ENCODE measurements at regions not wholly inside any gene's neighbourhood (a gene's known extent, or its start where the extent isn't known, plus 50 kb on each side); places are given as distances from the start of the nearest gene placed in this dataset.

GRCh38 chr5:98308231-98308630 lies 465.2 kb upstream of the RGMB start:
- Histone ChIP-seq H3K4me2 (ENCODE audit: unreplicated experiment) (peak overlapping the region; percentile 83), H3K9me3 (ENCODE audit: low read depth) (no peaks in the 10 kb centered on the region), H3K27ac (peak overlapping the region; percentile 98), H3F3A (ENCODE audit: insufficient read depth) (peaks cover 55% of the 10 kb centered on the region), H3K79me2 (ENCODE audit: insufficient read depth) (no peaks in the 10 kb centered on the region; the same call in 1 of the 2 replicates), H3K4me1 (ENCODE audit: insufficient read depth) (peaks cover 50% of the 10 kb centered on the region), H3K36me3 (ENCODE audit: low read depth) (no peaks in the 10 kb centered on the region), H3K27me3 (replicated peaks; ENCODE audit: insufficient read depth) (no peaks in the 10 kb centered on the region), H3K9me2 (ENCODE audit: insufficient read depth) (no peaks in the 10 kb centered on the region; the same call in 1 of the 2 replicates), H4K20me1 (ENCODE audit: insufficient read depth) (no peaks in the 10 kb centered on the region), H3K4me3 (no peak overlapping the region), H3K9ac (peak overlapping the region; percentile 85), H2AFZ (peak overlapping the region; percentile 40; the same call in 1 of the 2 replicates)
- 33 to 50% methylated on average over 1 of the region's 1 CpG for WGBS, 2 experiments (ENCODE audit: low coverage in 1 of 2, low lambda C conversion rate in 2 of 2, missing lambda C conversion rate in 2 of 2)
- no peak for DNase-seq
- in situ Hi-C loops (cut with MboI), result no loop called here
- no peak for TF ChIP-seq EZH2phosphoT487 (IDR thresholded peaks at IDR 0.05; ENCODE audit: insufficient read depth, low read depth)
- no peak for TF ChIP-seq EZH2 (IDR thresholded peaks at IDR 0.05; ENCODE audit: insufficient read depth, poor library complexity, severe bottlenecking)

DNA sequence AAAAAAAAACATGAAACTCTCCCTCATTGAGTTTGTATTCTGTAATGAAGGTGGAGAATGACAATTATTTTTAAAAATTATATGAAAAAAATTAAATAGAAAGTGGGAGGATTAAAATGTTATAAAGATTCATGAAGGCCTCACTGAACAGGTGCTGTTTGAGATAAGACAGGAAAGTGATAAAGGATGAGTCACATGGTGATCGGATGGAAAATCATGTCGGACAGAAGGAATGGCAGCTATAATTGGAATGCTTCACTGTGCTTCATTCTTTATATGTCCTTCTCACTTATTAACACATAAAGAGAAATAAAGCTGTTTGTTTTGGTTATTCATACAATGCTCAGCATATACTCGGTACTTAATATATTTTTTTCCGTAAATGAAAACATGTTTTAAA lies 464.5 kb upstream of the RGMB start:
- peak overlapping the region; percentile 85 for H3K9ac ChIP-seq

DNA sequence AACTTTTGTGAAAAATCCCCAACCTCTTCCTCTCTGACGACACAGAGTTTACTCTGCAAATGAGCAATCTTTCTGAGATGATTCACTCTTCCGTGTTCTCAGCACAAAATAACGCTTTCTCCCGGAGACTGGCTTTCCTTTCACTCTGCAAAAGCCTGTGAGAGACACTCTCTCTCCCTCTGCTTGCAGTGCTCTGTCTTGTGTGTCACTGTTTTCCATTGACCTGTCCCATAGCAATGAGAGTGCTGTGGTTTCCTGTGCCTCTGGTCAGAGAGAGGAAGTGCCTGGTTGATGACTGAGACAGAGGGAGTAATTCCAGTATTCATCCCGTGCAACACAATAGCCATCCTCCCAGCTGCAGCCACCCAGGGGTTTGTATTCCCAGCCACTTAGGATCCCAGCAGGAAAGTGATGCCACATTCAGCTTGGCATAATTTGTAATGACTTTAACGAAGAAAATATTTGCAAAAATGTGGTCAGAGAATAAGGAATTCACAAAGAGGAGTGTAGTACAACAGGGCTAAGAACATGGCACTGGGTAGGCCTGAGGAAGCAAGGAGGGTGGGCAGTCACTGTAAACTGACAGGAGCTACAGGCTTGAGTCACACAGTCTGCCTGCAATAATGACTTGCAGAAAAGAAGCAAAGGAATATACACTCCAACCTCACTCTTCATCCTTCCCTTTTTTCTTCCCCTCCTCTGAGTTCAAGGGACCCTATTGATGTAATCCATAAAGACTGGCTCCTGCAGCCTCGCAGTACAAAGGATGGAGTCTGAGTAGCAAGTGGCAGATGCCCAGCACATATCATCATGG lies 463.5 kb upstream of the RGMB start:
- peaks cover 72% of the 10 kb centered on the region for H3F3A ChIP-seq (ENCODE audit: insufficient read depth)
- DNase-seq, result peak; percentile 99
- no peaks in the 10 kb centered on the region for H3K36me3 ChIP-seq (ENCODE audit: low read depth)
- H3K9ac ChIP-seq, result peak overlapping the region; percentile 85
- peak overlapping the region; percentile 52 for H2AFZ ChIP-seq
- WGBS, 2 experiments (ENCODE audit: low coverage in 1 of 2, low lambda C conversion rate in 2 of 2, missing lambda C conversion rate in 2 of 2), result 6 to 10% methylated on average over 7 of the region's 7 CpGs
- peaks cover 66% of the 10 kb centered on the region for H3K4me1 ChIP-seq (ENCODE audit: insufficient read depth)
- TF ChIP-seq EZH2 (IDR thresholded peaks at IDR 0.05; ENCODE audit: insufficient read depth, poor library complexity, severe bottlenecking) (no peak), EZH2phosphoT487 (IDR thresholded peaks at IDR 0.05; ENCODE audit: insufficient read depth, low read depth) (peak; percentile 79; the same call in 1 of the 2 replicates)
- H3K9me2 ChIP-seq (ENCODE audit: insufficient read depth), result no peaks in the 10 kb centered on the region; the same call in 1 of the 2 replicates
- peak overlapping the region; percentile 98 for H3K27ac ChIP-seq
- H3K4me3 ChIP-seq, result peak overlapping the region; percentile 64
- no peaks in the 10 kb centered on the region for H4K20me1 ChIP-seq (ENCODE audit: insufficient read depth)
- H3K27me3 ChIP-seq (replicated peaks; ENCODE audit: insufficient read depth), result no peaks in the 10 kb centered on the region
- peak overlapping the region; percentile 83 for H3K4me2 ChIP-seq (ENCODE audit: unreplicated experiment)
- no peaks in the 10 kb centered on the region; the same call in 1 of the 2 replicates for H3K79me2 ChIP-seq (ENCODE audit: insufficient read depth)
- in situ Hi-C loops (cut with MboI), result no loop called here
- H3K9me3 ChIP-seq (ENCODE audit: low read depth), result no peaks in the 10 kb centered on the region

More for the DNA sequence above, 464.5 kb upstream of the RGMB start:
- TF ChIP-seq EZH2phosphoT487 (IDR thresholded peaks at IDR 0.05; ENCODE audit: insufficient read depth, low read depth) (no peak), EZH2 (IDR thresholded peaks at IDR 0.05; ENCODE audit: insufficient read depth, poor library complexity, severe bottlenecking) (no peak)
- H3K36me3 ChIP-seq (ENCODE audit: low read depth), result no peaks in the 10 kb centered on the region
- H3K9me3 ChIP-seq (ENCODE audit: low read depth), result no peaks in the 10 kb centered on the region
- H4K20me1 ChIP-seq (ENCODE audit: insufficient read depth), result no peaks in the 10 kb centered on the region
- in situ Hi-C loops (cut with MboI), result no loop called here
- H2AFZ ChIP-seq, result no peak overlapping the region
- peaks cover 57% of the 10 kb centered on the region for H3K4me1 ChIP-seq (ENCODE audit: insufficient read depth)
- H3K79me2 ChIP-seq (ENCODE audit: insufficient read depth), result no peaks in the 10 kb centered on the region; the same call in 1 of the 2 replicates
- peak overlapping the region; percentile 64 for H3K4me3 ChIP-seq
- H3K27ac ChIP-seq, result peak overlapping the region; percentile 98
- no peaks in the 10 kb centered on the region; the same call in 1 of the 2 replicates for H3K9me2 ChIP-seq (ENCODE audit: insufficient read depth)
- DNase-seq, result peak; percentile 39
- H3K27me3 ChIP-seq (replicated peaks; ENCODE audit: insufficient read depth), result no peaks in the 10 kb centered on the region
- peaks cover 62% of the 10 kb centered on the region for H3F3A ChIP-seq (ENCODE audit: insufficient read depth)
- WGBS, 2 experiments (ENCODE audit: low coverage in 1 of 2, low lambda C conversion rate in 2 of 2, missing lambda C conversion rate in 2 of 2), result 26 to 30% methylated on average over 4 of the region's 4 CpGs
- H3K4me2 ChIP-seq (ENCODE audit: unreplicated experiment), result peak overlapping the region; percentile 83

DNA sequence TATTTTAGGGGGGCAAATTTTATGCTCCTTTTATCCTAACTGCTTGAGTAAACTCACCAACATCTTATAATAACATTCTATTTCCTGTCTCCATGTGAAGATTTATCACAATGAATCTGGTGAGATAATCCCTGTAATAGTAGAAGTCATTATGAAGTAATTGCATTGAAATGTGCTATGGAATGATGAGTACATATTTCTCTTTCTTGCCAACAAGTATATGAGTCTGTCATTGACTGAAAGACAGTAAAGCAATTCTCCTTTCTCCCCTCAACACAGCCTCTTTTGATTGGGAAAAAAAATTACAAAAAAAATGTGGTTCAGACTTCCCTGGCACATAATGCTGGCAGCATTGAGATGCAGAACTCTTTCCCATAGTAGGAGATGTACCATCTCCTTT lies 459.2 kb upstream of the RGMB start:
- Histone ChIP-seq H3F3A (ENCODE audit: insufficient read depth) (peaks cover 52% of the 10 kb centered on the region), H3K9me2 (ENCODE audit: insufficient read depth) (no peaks in the 10 kb centered on the region), H3K79me2 (ENCODE audit: insufficient read depth) (no peaks in the 10 kb centered on the region; the same call in 1 of the 2 replicates), H3K9ac (peak overlapping the region; percentile 73), H3K4me3 (peak overlapping the region; percentile 38), H4K20me1 (ENCODE audit: insufficient read depth) (no peaks in the 10 kb centered on the region), H3K27ac (peak overlapping the region; percentile 89), H3K27me3 (replicated peaks; ENCODE audit: insufficient read depth) (no peaks in the 10 kb centered on the region), H3K9me3 (ENCODE audit: low read depth) (no peaks in the 10 kb centered on the region), H3K4me1 (ENCODE audit: insufficient read depth) (peaks cover 52% of the 10 kb centered on the region), H2AFZ (no peak overlapping the region), H3K4me2 (ENCODE audit: unreplicated experiment) (peak overlapping the region; percentile 66), H3K36me3 (ENCODE audit: low read depth) (no peaks in the 10 kb centered on the region)
- peak; percentile 86 for DNase-seq
- no peak for TF ChIP-seq EZH2 (IDR thresholded peaks at IDR 0.05; ENCODE audit: insufficient read depth, poor library complexity, severe bottlenecking)
- no peak for TF ChIP-seq EZH2phosphoT487 (IDR thresholded peaks at IDR 0.05; ENCODE audit: insufficient read depth, low read depth)
- in situ Hi-C loops (cut with MboI), result no loop called here

Data from GM23248 (cell line).